ENCODE measurements at regions not wholly inside any gene's neighbourhood (a gene's known extent, or its start where the extent isn't known, plus 50 kb on each side); places are given as distances from the start of the nearest gene placed in this dataset.
"Not testable (repeated sequence)": the region's sequence is repeated elsewhere in the genome, so short reads cannot be mapped to it uniquely, and the experiment has no call there.

- DNase-seq, result no peak
These were observed 102.3 kb upstream of the LARP1 start for GRCh38 chr5:154652746-154653417.

GRCh38 chr5:154651795-154652194, 103.4 kb upstream of the LARP1 start:
- not testable (repeated sequence) for DNase-seq

- no peak for DNase-seq
These were observed 106.5 kb upstream of the LARP1 start for GRCh38 chr5:154648706-154649105.

GRCh38 chr5:154648229-154648628, 106.9 kb upstream of the LARP1 start:
- no peak for DNase-seq

GRCh38 chr5:154647761-154648145, 107.4 kb upstream of the LARP1 start:
- DNase-seq, result no peak

GRCh38 chr5:154647114-154647760, 107.9 kb upstream of the LARP1 start:
- no peak for DNase-seq

- DNase-seq, result no peak
These were observed 108.4 kb upstream of the LARP1 start for GRCh38 chr5:154646745-154647113.

GRCh38 chr5:154644745-154645411, 110.3 kb upstream of the LARP1 start:
- DNase-seq, result no peak

- DNase-seq, result no peak
These were observed 112.5 kb upstream of the LARP1 start for GRCh38 chr5:154642499-154643245.

GRCh38 chr5:154640213-154640831, 114.9 kb upstream of the LARP1 start:
- DNase-seq, result not testable (repeated sequence)

- not testable (repeated sequence) for DNase-seq
These were observed 118.4 kb upstream of the LARP1 start for GRCh38 chr5:154636786-154637185.

- not testable (repeated sequence) for DNase-seq
These were observed 118.9 kb upstream of the LARP1 start for GRCh38 chr5:154636271-154636670.

- not testable (repeated sequence) for DNase-seq
These were observed 121.4 kb upstream of the LARP1 start for GRCh38 chr5:154633744-154634143.

GRCh38 chr5:154631141-154631540, 124.0 kb upstream of the LARP1 start:
- no peak for DNase-seq

GRCh38 chr5:154630410-154630809, 124.8 kb upstream of the LARP1 start:
- no peak for DNase-seq

GRCh38 chr5:154628685-154629084, 126.5 kb upstream of the LARP1 start:
- no peak for DNase-seq

GRCh38 chr5:154627698-154628678, 127.2 kb upstream of the LARP1 start:
- DNase-seq, result no peak

GRCh38 chr5:154626876-154627557, 128.2 kb upstream of the LARP1 start:
- no peak for DNase-seq

GRCh38 chr5:154625031-154625430, 130.1 kb upstream of the LARP1 start:
- no peak for DNase-seq

- no peak for DNase-seq
These were observed 130.8 kb upstream of the LARP1 start for GRCh38 chr5:154624341-154624740.

- no peak for DNase-seq
These were observed 134.8 kb upstream of the LARP1 start for GRCh38 chr5:154620411-154620810.
